DND-41 (cell line): ENCODE measurements at regions not wholly inside any gene's neighbourhood (a gene's known extent, or its start where the extent isn't known, plus 50 kb on each side); places are given as distances from the start of the nearest gene placed in this dataset.
"Not testable (repeated sequence)": the region's sequence is repeated elsewhere in the genome, so short reads cannot be mapped to it uniquely, and the experiment has no call there.

ENCODE experiments used
- ATAC-seq: fragments of 200-7000 bp; cut with Tn5 transposase; 3 replicates; pipeline ENCODE4 v1.9.1; 2021; ENCODE audit warnings: low read depth; ENCODE audit not compliant: insufficient read depth
- DNase-seq: peaks from one replicate; pipeline ENCODE4 v3.0.0-alpha.2; 2020
- H2AFZ ChIP-seq: 2 replicates; pipeline ENCODE4 v1.6.0; 2012; ENCODE audit warnings: low read depth, low read length
- H3K27ac ChIP-seq: 2 replicates; pipeline ENCODE4 v1.5.1; 2012; ENCODE audit warnings: low read length, inconsistent platforms
- H3K27me3 ChIP-seq: fragments of 200-600 bp; sonication (generic); 2 replicates; pipeline ENCODE4 v1.6.0; 2012; ENCODE audit warnings: low read length, mild to moderate bottlenecking, inconsistent platforms; ENCODE audit not compliant: insufficient read depth, poor library complexity
- H3K36me3 ChIP-seq: 2 replicates; pipeline ENCODE4 v1.5.1; 2012; ENCODE audit warnings: low read length, inconsistent platforms; ENCODE audit not compliant: insufficient read depth
- H3K4me1 ChIP-seq: 2 replicates; pipeline ENCODE4 v1.5.1; 2012; ENCODE audit warnings: mild to moderate bottlenecking, low read length; ENCODE audit not compliant: insufficient read depth
- H3K4me2 ChIP-seq: 2 replicates; pipeline ENCODE4 v1.6.0; 2012; ENCODE audit warnings: mild to moderate bottlenecking, moderate library complexity, low read length, inconsistent platforms; ENCODE audit not compliant: insufficient read depth
- H3K4me3 ChIP-seq, 2 experiments: fragments of 200-600 bp in 1 of 2; shearing (Covaris generic) in 1 of 2; 2 replicates each; pipeline ENCODE4 v1.5.1; 2012 to 2016; ENCODE audit warnings: inconsistent platforms in 2 of 2, low read length in 2 of 2, mild to moderate bottlenecking in 2 of 2, low read depth in 1 of 2, moderate library complexity in 1 of 2
- H3K79me2 ChIP-seq: 2 replicates; pipeline ENCODE4 v1.6.0; 2012; ENCODE audit warnings: low read length, inconsistent platforms; ENCODE audit not compliant: insufficient read depth
- H3K9ac ChIP-seq: 2 replicates; pipeline ENCODE4 v1.6.0; 2012; ENCODE audit warnings: low read depth, mild to moderate bottlenecking, inconsistent platforms, low read length, moderate library complexity
- H3K9me3 ChIP-seq: 2 replicates; pipeline ENCODE4 v1.5.1; 2012; ENCODE audit warnings: low read length, moderate library complexity, mild to moderate bottlenecking, inconsistent platforms; ENCODE audit not compliant: insufficient read depth, severe bottlenecking
- H4K20me1 ChIP-seq: 2 replicates; pipeline ENCODE4 v1.6.0; 2012; ENCODE audit warnings: low read length; ENCODE audit not compliant: insufficient read depth
- EZH2 ChIP-seq: IDR thresholded peaks from 3 replicates; pipeline ENCODE4 v1.6.1; 2012; ENCODE audit warnings: borderline replicate concordance, low read depth, mild to moderate bottlenecking, moderate library complexity, low read length, inconsistent platforms; ENCODE audit not compliant: severe bottlenecking
- TF ChIP-seq, protein P1 (sequence below): IDR thresholded peaks from 2 replicates; pipeline ENCODE4 v1.5.1; 2012; ENCODE audit warnings: borderline replicate concordance, low read length, moderate library complexity, mild to moderate bottlenecking; ENCODE audit not compliant: poor library complexity, severe bottlenecking; ENCODE audit errors: extremely low read depth

DNA sequence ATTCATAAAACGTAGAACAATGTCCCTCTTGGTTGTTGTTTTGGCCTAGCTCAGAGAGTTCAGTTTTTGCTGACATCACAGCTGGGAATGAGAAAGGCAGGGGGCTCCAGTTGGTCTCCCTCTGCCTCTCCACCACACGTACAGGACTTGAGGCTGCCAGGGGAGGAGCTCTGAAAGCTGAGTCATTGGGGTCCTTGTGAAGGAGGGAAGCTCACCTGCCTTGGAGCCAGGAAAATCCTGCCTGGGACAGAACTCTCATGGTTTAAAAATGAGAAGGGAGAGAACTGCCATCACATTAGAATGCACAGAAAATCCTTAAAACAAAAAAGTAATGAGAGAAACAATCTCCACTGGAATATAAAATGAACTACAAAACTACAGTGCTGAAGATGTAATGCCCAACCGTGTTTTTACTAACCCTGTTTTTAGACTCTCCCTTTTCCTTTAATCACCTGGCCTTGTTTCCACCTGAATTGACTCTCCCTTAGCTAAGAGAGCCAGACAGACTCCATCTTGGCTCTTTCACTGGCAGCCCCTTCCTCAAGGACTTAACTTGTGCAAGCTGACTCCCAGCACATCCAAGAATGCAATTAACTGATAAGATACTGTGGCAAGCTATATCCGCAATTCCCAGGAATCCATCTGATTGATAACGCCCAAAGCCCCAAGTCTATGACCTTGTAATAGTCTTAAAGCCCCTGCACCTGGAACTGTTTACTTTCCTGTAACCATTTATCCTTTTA, 58.6 kb upstream of the TARP start:
- not testable (repeated sequence) for H2AFZ ChIP-seq
- peak; percentile 34 for DNase-seq

DNA sequence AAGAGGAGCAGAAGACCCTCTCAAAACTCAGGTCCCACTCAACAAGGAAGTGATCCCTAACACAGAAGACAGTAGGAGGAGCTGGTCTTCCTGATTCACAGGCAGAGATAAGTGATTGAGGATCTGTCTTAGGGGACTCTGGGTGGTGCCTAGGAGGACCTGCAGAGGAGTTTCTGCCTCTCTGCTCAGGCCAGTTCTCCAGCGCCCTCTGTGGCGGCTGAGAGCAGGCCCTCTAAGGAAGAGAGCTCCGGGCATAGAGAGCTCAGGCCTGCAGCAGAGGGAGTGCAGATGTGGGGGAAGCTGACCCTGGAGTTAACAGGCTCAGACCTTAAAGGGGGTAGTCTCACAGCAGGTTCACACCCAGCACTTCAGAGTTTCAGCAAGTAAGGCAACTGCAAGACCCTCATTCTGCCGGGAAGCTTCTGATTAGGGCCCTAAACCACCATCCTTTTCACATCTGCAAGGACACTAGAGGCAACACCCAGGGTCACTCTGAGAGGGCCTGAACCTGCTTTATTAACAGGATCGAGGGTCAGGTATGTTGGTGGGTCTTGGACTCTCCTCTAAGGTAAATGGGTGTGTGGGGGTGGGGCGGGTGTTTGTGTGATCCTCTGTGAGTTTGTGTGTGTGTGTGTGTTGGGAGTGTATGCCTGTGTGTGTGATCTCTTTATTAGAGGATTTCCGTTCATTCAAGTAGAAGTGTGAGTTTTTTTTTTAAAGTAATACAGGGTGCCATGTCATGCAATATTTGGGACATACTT, 57.6 kb upstream of the TARP start:
- no peaks in the 10 kb centered on the region for H4K20me1 ChIP-seq
- H2AFZ ChIP-seq = no peak overlapping the region
- peak overlapping the region; percentile 29 for H3K27ac ChIP-seq
- no peaks in the 10 kb centered on the region for H3K9me3 ChIP-seq
- no peaks in the 10 kb centered on the region for H3K27me3 ChIP-seq
- DNase-seq (peak; percentile 63), ATAC-seq (peak; percentile 69)
- H3K4me2 ChIP-seq = no peak overlapping the region
- no peak for TF ChIP-seq EZH2
- TF ChIP-seq, protein P1, sequence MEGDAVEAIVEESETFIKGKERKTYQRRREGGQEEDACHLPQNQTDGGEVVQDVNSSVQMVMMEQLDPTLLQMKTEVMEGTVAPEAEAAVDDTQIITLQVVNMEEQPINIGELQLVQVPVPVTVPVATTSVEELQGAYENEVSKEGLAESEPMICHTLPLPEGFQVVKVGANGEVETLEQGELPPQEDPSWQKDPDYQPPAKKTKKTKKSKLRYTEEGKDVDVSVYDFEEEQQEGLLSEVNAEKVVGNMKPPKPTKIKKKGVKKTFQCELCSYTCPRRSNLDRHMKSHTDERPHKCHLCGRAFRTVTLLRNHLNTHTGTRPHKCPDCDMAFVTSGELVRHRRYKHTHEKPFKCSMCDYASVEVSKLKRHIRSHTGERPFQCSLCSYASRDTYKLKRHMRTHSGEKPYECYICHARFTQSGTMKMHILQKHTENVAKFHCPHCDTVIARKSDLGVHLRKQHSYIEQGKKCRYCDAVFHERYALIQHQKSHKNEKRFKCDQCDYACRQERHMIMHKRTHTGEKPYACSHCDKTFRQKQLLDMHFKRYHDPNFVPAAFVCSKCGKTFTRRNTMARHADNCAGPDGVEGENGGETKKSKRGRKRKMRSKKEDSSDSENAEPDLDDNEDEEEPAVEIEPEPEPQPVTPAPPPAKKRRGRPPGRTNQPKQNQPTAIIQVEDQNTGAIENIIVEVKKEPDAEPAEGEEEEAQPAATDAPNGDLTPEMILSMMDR = peak; percentile 43
- H3K79me2 ChIP-seq = peaks cover 25% of the 10 kb centered on the region
- no peak overlapping the region for H3K9ac ChIP-seq
- peaks cover 52% of the 10 kb centered on the region for H3K4me1 ChIP-seq
- no peaks in the 10 kb centered on the region; the same call in 1 of the 2 replicates for H3K36me3 ChIP-seq
- no peak overlapping the region for H3K4me3 ChIP-seq

More for the DNA sequence above, 58.6 kb upstream of the TARP start:
- peak; percentile 38 for ATAC-seq
- not testable (repeated sequence) for H3K9ac ChIP-seq, H3K4me3 ChIP-seq, H3K36me3 ChIP-seq, H3K27me3 ChIP-seq, H3K9me3 ChIP-seq, H4K20me1 ChIP-seq, H3K4me2 ChIP-seq
- Histone ChIP-seq H3K79me2 (peaks cover 25% of the 10 kb centered on the region), H3K27ac (peak overlapping the region; percentile 27; the same call in 1 of the 2 replicates), H3K4me1 (peaks cover 62% of the 10 kb centered on the region)

DNA sequence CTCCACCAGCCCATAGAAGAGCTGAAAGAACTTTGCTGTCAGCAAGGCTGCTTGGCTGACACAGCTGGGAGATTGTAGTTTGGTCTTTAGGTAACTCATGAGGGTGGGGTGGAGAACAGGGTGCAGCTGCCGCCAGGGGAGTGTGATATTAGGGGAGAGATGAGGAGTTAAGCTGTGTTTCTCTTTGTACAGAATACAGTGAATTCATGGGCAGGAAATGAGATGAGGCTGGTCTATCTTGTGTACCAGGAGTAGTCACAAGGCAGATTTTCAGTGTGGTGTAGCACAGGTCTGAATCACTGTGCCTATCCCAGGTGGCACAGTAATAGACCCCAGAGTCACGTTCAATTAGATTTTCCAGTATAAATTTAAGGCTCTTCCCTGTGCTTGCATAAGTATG, 56.6 kb upstream of the TARP start:
- Histone ChIP-seq H3K27me3 (no peaks in the 10 kb centered on the region), H3K9me3 (no peaks in the 10 kb centered on the region), H3K79me2 (peaks cover 17% of the 10 kb centered on the region), H3K4me1 (peaks cover 43% of the 10 kb centered on the region), H4K20me1 (no peaks in the 10 kb centered on the region), H2AFZ (no peak overlapping the region), H3K27ac (no peak overlapping the region), H3K36me3 (no peaks in the 10 kb centered on the region; the same call in 1 of the 2 replicates), H3K9ac (no peak overlapping the region), H3K4me2 (no peak overlapping the region), H3K4me3 (no peak overlapping the region)
- no peak for DNase-seq
- no peak for TF ChIP-seq EZH2
- TF ChIP-seq, protein P1 = no peak
- ATAC-seq = no peak

DNA sequence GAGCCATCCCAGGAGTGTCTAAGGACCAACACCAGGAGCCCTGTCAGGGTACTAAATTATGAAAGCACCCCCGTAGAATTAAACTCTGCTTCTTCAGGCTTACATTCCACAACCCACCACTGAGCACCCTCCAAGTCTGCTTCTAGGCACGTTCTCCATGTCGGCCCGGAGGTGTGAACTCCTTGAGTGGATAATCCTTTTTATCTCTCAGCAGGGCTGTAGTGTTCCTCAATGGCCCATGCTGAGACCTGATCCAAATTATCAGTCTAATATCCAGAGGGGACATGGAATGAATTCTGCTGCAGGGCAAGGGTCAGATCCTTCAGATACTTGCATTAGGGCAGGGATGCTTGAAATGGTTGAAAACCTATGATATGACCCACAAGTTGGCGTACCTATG, 55.9 kb upstream of the TARP start:
- Histone ChIP-seq H2AFZ (no peak overlapping the region), H4K20me1 (no peaks in the 10 kb centered on the region), H3K27ac (no peak overlapping the region), H3K4me1 (peaks cover 36% of the 10 kb centered on the region), H3K4me3 (no peak overlapping the region), H3K4me2 (no peak overlapping the region), H3K9ac (no peak overlapping the region), H3K79me2 (peaks cover 10% of the 10 kb centered on the region; the same call in 1 of the 2 replicates), H3K9me3 (no peaks in the 10 kb centered on the region), H3K27me3 (no peaks in the 10 kb centered on the region), H3K36me3 (no peaks in the 10 kb centered on the region; the same call in 1 of the 2 replicates)
- no peak for ATAC-seq
- no peak for DNase-seq
- TF ChIP-seq, protein P1 = no peak
- TF ChIP-seq EZH2 = no peak
